IMR-90 (cell line): ENCODE measurements at regions not wholly inside any gene's neighbourhood (a gene's known extent, or its start where the extent isn't known, plus 50 kb on each side); places are given as distances from the start of the nearest gene placed in this dataset.

Experiments
- ATAC-seq: fragments of 200-7000 bp; cut with Tn5 transposase; 2 replicates; pipeline ENCODE4 v1.9.1; 2020; ENCODE audit warnings: low read depth, mild to moderate bottlenecking, moderate library complexity
- BruUV-seq: library from RNA; stranded (reverse); fragments of 400-500 nt; replicated peaks from 2 replicates; lab custom pipeline; 2021; lab: Mats Ljungman, UMichigan
- CTCF ChIA-PET: fragments of 300-600 bp; formaldehyde crosslinking; extraction: SDS; loops from one replicate; lab custom pipeline; 2021; ENCODE audit warnings: antibody characterized with exemption; lab: Yijun Ruan, JAX
- POLR2A ChIA-PET: fragments of 300-600 bp; sonication (Branson Sonifier 250); formaldehyde crosslinking; loops from one replicate; lab custom pipeline; 2022; ENCODE audit warnings: antibody characterized with exemption; ENCODE audit not compliant: unreplicated experiment; lab: Charles Lee
- DNase-seq: peaks from one replicate; pipeline ENCODE4 v3.0.0; 2013
- H2AFZ ChIP-seq: replicated peaks from 2 replicates; pipeline ENCODE3; 2013; ENCODE audit warnings: low read length, mild to moderate bottlenecking; ENCODE audit not compliant: poor library complexity
- H2AK5ac ChIP-seq: 2 replicates; pipeline ENCODE4 v1.6.1; 2013; ENCODE audit warnings: low read depth, low read length, inconsistent platforms
- H2AK9ac ChIP-seq: replicated peaks from 2 replicates; pipeline ENCODE3; 2013; ENCODE audit warnings: mild to moderate bottlenecking, low read depth, low read length, moderate library complexity; ENCODE audit not compliant: poor library complexity
- H2BK120ac ChIP-seq: 2 replicates; pipeline ENCODE4 v1.6.1; 2013; ENCODE audit warnings: low read depth, low read length, inconsistent platforms
- H2BK15ac ChIP-seq: 3 replicates; pipeline ENCODE4 v1.6.1; 2013; ENCODE audit warnings: low read depth, low read length, inconsistent platforms
- H2BK20ac ChIP-seq: 2 replicates; pipeline ENCODE4 v1.6.1; 2013; ENCODE audit warnings: low read depth, mild to moderate bottlenecking, inconsistent platforms, low read length, moderate library complexity
- H2BK5ac ChIP-seq: 2 replicates; pipeline ENCODE4 v1.6.1; 2013; ENCODE audit warnings: mild to moderate bottlenecking, low read depth, low read length, inconsistent platforms; ENCODE audit not compliant: poor library complexity, severe bottlenecking
- H3K14ac ChIP-seq: replicated peaks from 2 replicates; pipeline ENCODE4 v1.6.1; 2013; ENCODE audit warnings: low read depth, low read length, inconsistent platforms
- H3K18ac ChIP-seq: 2 replicates; pipeline ENCODE4 v1.6.1; 2013; ENCODE audit warnings: low read depth, low read length, control low read depth
- H3K23ac ChIP-seq: 2 replicates; pipeline ENCODE4 v1.6.1; 2013; ENCODE audit warnings: low read depth, low read length, inconsistent platforms
- H3K27ac ChIP-seq: 2 replicates; pipeline ENCODE4 v1.5.1; 2013; ENCODE audit warnings: mild to moderate bottlenecking, control low read depth, low read length; ENCODE audit not compliant: insufficient read depth
- H3K27me3 ChIP-seq: 2 replicates; pipeline ENCODE4 v1.6.1; 2013; ENCODE audit warnings: low read length; ENCODE audit not compliant: control insufficient read depth, insufficient read depth
- H3K36me3 ChIP-seq: 2 replicates; pipeline ENCODE4 v1.6.1; 2013; ENCODE audit warnings: low read length, mixed read lengths; ENCODE audit not compliant: control insufficient read depth, insufficient read depth
- H3K4ac ChIP-seq: 2 replicates; pipeline ENCODE4 v1.6.1; 2013; ENCODE audit warnings: low read depth, low read length, inconsistent platforms
- H3K4me1 ChIP-seq: 2 replicates; pipeline ENCODE4 v1.6.1; 2013; ENCODE audit warnings: low read length, mixed read lengths; ENCODE audit not compliant: control insufficient read depth, insufficient read depth
- H3K4me2 ChIP-seq: 2 replicates; pipeline ENCODE4 v1.6.1; 2013; ENCODE audit warnings: low read depth, mild to moderate bottlenecking, control low read depth, low read length, moderate library complexity
- H3K4me3 ChIP-seq: 2 replicates; pipeline ENCODE4 v1.5.1; 2013; ENCODE audit warnings: low read depth, mild to moderate bottlenecking, control low read depth, low read length, moderate library complexity; ENCODE audit not compliant: insufficient read depth
- H3K56ac ChIP-seq: 2 replicates; pipeline ENCODE4 v1.6.1; 2013; ENCODE audit warnings: low read length, inconsistent platforms; ENCODE audit not compliant: insufficient read depth; ENCODE audit errors: extremely low read depth
- H3K79me1 ChIP-seq, 2 experiments: 2 replicates each; pipeline ENCODE4 v1.6.1; 2013; ENCODE audit warnings: low read length in 2 of 2, inconsistent platforms in 1 of 2, low read depth in 1 of 2
- H3K9ac ChIP-seq: 2 replicates; pipeline ENCODE4 v1.6.1; 2013; ENCODE audit warnings: low read depth, low read length, control low read depth
- H3K9me1 ChIP-seq: 2 replicates; pipeline ENCODE4 v1.6.1; 2013; ENCODE audit warnings: low read length, inconsistent platforms; ENCODE audit not compliant: insufficient read depth
- H3K9me3 ChIP-seq: 2 replicates; pipeline ENCODE4 v1.6.1; 2013; ENCODE audit warnings: low read length; ENCODE audit not compliant: control insufficient read depth, insufficient read depth
- H4K20me1 ChIP-seq: 2 replicates; pipeline ENCODE4 v1.6.1; 2013; ENCODE audit warnings: low read length, inconsistent platforms; ENCODE audit not compliant: insufficient read depth
- H4K5ac ChIP-seq: 2 replicates; pipeline ENCODE4 v1.6.1; 2013; ENCODE audit warnings: mild to moderate bottlenecking, low read depth, low read length, control low read depth
- H4K8ac ChIP-seq, 2 experiments: 2 replicates each; pipeline ENCODE4 v1.6.1; 2013; ENCODE audit warnings: low read depth in 2 of 2, low read length in 2 of 2, control low read depth in 1 of 2, inconsistent platforms in 1 of 2
- H4K91ac ChIP-seq: 2 replicates; pipeline ENCODE4 v1.6.1; 2013; ENCODE audit warnings: low read depth, low read length, inconsistent platforms; ENCODE audit not compliant: insufficient read depth
- CHD1 ChIP-seq: IDR thresholded peaks from 2 replicates; pipeline ENCODE4 v1.6.1; 2012; ENCODE audit warnings: low read depth, low read length, improper control_type of control experiment
- RAD21 ChIP-seq: IDR thresholded peaks from 2 replicates; pipeline ENCODE4 v1.6.1; 2012; ENCODE audit warnings: low read length, improper control_type of control experiment
- SMC3 ChIP-seq: fragments of 150-350 bp; IDR thresholded peaks from 2 replicates; pipeline ENCODE4 v1.6.1; 2016; ENCODE audit warnings: low read depth, mild to moderate bottlenecking, antibody characterized with exemption, low read length, moderate library complexity
- WGBS, 2 experiments: methylation state at CpG; one replicate each; pipeline versions ENCODE4 v1.1.5 to v1.1.7; 2013; ENCODE audit warnings: missing lambda C conversion rate in 2 of 2; ENCODE audit not compliant: insufficient read length in 1 of 2; ENCODE audit errors: extremely low coverage in 2 of 2; 5-methylcytosine and 5-hydroxymethylcytosine counted together
- dilution Hi-C: fragments of 300-500 bp; cut with HindIII; formaldehyde crosslinking; loops from one replicate; pipeline ENCODE4 v1.14.3; 2018; ENCODE audit warnings: low sequenced_read_pairs; ENCODE audit not compliant: unreplicated experiment
- in situ Hi-C: fragments of 300-500 bp; cut with MboI; formaldehyde crosslinking; loops from 3 replicates; pipeline ENCODE4 v1.14.3; 2019; ENCODE audit warnings: low sequenced_read_pairs, inconsistent platforms, mixed read lengths
- intact Hi-C: fragments of 100-400 bp; cut with micrococcal nuclease; formaldehyde crosslinking; loops from 2 replicates; pipeline ENCODE4 v1.10.0; 2022
- TF ChIP-seq, protein P1 (sequence below): conservative IDR thresholded peaks from 2 replicates; pipeline ENCODE4 v1.5.1; 2012; ENCODE audit warnings: mild to moderate bottlenecking, low read depth, low read length, improper control_type of control experiment

DNA sequence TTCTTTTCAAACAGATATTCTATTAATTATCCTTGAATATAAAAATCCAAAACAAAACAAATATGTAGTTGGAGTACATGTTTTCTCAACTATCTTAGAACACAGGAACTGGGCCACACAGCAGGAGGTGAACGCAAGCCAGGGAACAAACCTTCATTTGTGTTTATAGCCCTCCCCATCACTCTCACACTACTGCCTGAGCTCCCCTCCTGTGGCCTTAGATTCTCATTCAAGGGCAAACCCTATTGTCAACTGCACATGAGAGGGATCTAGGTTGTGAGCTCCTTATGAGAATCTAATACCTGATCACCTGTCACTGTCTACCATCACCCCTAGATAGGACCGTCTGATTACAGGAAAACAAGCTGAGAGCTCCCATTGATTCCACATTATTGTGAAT is 427.1 kb upstream of the PRR20A start:
- no peak overlapping the region for H2BK5ac ChIP-seq
- H3K9me1 ChIP-seq = no peaks in the 10 kb centered on the region
- H2BK20ac ChIP-seq = no peak overlapping the region
- H3K9ac ChIP-seq = no peak overlapping the region
- H3K4ac ChIP-seq = no peak overlapping the region
- H4K20me1 ChIP-seq = no peaks in the 10 kb centered on the region
- in situ Hi-C loops (no loop called here), dilution Hi-C loops (no loop called here), intact Hi-C loops (no loop called here)
- H2AFZ ChIP-seq = no peak overlapping the region
- no peaks in the 10 kb centered on the region for H3K27me3 ChIP-seq
- peaks cover 5% of the 10 kb centered on the region; the same call in 1 of the 2 replicates for H3K9me3 ChIP-seq
- no peaks in the 10 kb centered on the region for H3K79me1 ChIP-seq
- no TSS peak for BruUV-seq
- H2AK5ac ChIP-seq = no peak overlapping the region
- ChIA-PET CTCF (no interaction called here), POLR2A (no interaction called here)
- H4K91ac ChIP-seq = no peak overlapping the region
- H3K56ac ChIP-seq = no peak overlapping the region
- H3K23ac ChIP-seq = no peak overlapping the region
- no peak for ATAC-seq
- no peaks in the 10 kb centered on the region for H3K36me3 ChIP-seq
- no peaks in the 10 kb centered on the region for H3K4me1 ChIP-seq
- H4K8ac ChIP-seq = no peak overlapping the region
- no peak overlapping the region for H3K4me3 ChIP-seq
- DNase-seq = no peak
- no peak overlapping the region for H3K18ac ChIP-seq
- no peak overlapping the region for H3K27ac ChIP-seq
- H2BK120ac ChIP-seq = no peak overlapping the region
- H3K4me2 ChIP-seq = no peak overlapping the region
- no peak overlapping the region for H4K5ac ChIP-seq
- no peak overlapping the region for H2BK15ac ChIP-seq
- no CpG with 5 or more reads among the region's 2 CpGs for WGBS, 2 experiments
- H2AK9ac ChIP-seq = no peak overlapping the region
- TF ChIP-seq RAD21 = no peak
- TF ChIP-seq, protein P1, sequence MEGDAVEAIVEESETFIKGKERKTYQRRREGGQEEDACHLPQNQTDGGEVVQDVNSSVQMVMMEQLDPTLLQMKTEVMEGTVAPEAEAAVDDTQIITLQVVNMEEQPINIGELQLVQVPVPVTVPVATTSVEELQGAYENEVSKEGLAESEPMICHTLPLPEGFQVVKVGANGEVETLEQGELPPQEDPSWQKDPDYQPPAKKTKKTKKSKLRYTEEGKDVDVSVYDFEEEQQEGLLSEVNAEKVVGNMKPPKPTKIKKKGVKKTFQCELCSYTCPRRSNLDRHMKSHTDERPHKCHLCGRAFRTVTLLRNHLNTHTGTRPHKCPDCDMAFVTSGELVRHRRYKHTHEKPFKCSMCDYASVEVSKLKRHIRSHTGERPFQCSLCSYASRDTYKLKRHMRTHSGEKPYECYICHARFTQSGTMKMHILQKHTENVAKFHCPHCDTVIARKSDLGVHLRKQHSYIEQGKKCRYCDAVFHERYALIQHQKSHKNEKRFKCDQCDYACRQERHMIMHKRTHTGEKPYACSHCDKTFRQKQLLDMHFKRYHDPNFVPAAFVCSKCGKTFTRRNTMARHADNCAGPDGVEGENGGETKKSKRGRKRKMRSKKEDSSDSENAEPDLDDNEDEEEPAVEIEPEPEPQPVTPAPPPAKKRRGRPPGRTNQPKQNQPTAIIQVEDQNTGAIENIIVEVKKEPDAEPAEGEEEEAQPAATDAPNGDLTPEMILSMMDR = no peak
- TF ChIP-seq CHD1 = no peak
- TF ChIP-seq SMC3 = no peak
- no peak overlapping the region for H3K14ac ChIP-seq
